Hepatocyte (in vitro differentiated cells): ENCODE measurements at regions not wholly inside any gene's neighbourhood (a gene's known extent, or its start where the extent isn't known, plus 50 kb on each side); places are given as distances from the start of the nearest gene placed in this dataset.

Experiments
- DNase-seq: peaks from one replicate; pipeline ENCODE4 v3.0.0-alpha.2; 2016; ENCODE audit warnings: low spot score
- H2AFZ ChIP-seq: fragments of 200-600 bp; sonication (generic); 2 replicates; pipeline ENCODE4 v1.6.0; 2016; ENCODE audit warnings: antibody characterized with exemption, mild to moderate bottlenecking
- H3K27ac ChIP-seq: fragments of 200-600 bp; sonication (generic); 2 replicates; pipeline ENCODE4 v1.5.1; 2016; ENCODE audit warnings: mild to moderate bottlenecking
- H3K27me3 ChIP-seq: fragments of 200-600 bp; sonication (generic); 2 replicates; pipeline ENCODE4 v1.6.1; 2016
- H3K36me3 ChIP-seq: fragments of 200-600 bp; sonication (generic); replicated peaks from 2 replicates; pipeline ENCODE4 v1.5.1; 2016; ENCODE audit warnings: low read depth; ENCODE audit not compliant: insufficient read depth
- H3K4me1 ChIP-seq: fragments of 200-600 bp; sonication (generic); 2 replicates; pipeline ENCODE4 v1.5.1; 2016; ENCODE audit warnings: mild to moderate bottlenecking, moderate library complexity; ENCODE audit not compliant: insufficient read depth
- H3K4me2 ChIP-seq: fragments of 200-600 bp; sonication (generic); 2 replicates; pipeline ENCODE4 v1.6.0; 2016
- H3K4me3 ChIP-seq: fragments of 200-600 bp; sonication (generic); 2 replicates; pipeline ENCODE4 v1.5.1; 2016; ENCODE audit warnings: mild to moderate bottlenecking
- H3K79me2 ChIP-seq: fragments of 200-600 bp; sonication (generic); 2 replicates; pipeline ENCODE4 v1.6.0; 2017; ENCODE audit warnings: mild to moderate bottlenecking
- H3K9me2 ChIP-seq: fragments of 200-600 bp; sonication (generic); replicated peaks from 2 replicates; pipeline ENCODE4 v1.6.0; 2017; ENCODE audit warnings: mild to moderate bottlenecking; ENCODE audit not compliant: insufficient read depth
- H3K9me3 ChIP-seq: fragments of 200-600 bp; sonication (generic); 2 replicates; pipeline ENCODE4 v1.5.1; 2016; ENCODE audit warnings: low read depth, mild to moderate bottlenecking
- H4K20me1 ChIP-seq: fragments of 200-600 bp; sonication (generic); 2 replicates; pipeline ENCODE4 v1.6.0; 2016; ENCODE audit warnings: mild to moderate bottlenecking; ENCODE audit not compliant: insufficient read depth, poor library complexity, severe bottlenecking
- CTCF ChIP-seq: fragments of 200-600 bp; sonication (generic); IDR thresholded peaks from 2 replicates; pipeline ENCODE4 v1.5.1; 2016; ENCODE audit warnings: antibody characterized with exemption, mild to moderate bottlenecking; ENCODE audit not compliant: poor library complexity
- EZH2 ChIP-seq: fragments of 200-600 bp; sonication (generic); IDR thresholded peaks from 2 replicates; pipeline ENCODE4 v1.6.1; 2016; ENCODE audit warnings: antibody characterized with exemption, mild to moderate bottlenecking, borderline replicate concordance
- EZH2phosphoT487 ChIP-seq: fragments of 200-600 bp; sonication (generic); IDR thresholded peaks from one replicate; pipeline ENCODE4 v1.6.1; 2018; ENCODE audit warnings: antibody characterized with exemption, mild to moderate bottlenecking, low read depth, moderate library complexity; ENCODE audit not compliant: unreplicated experiment, severe bottlenecking
- WGBS: methylation state at CpG from one replicate; pipeline ENCODE4 v1.1.6; 2016; ENCODE audit warnings: low lambda C conversion rate; ENCODE audit errors: missing lambda C conversion rate; 5-methylcytosine and 5-hydroxymethylcytosine counted together

- Histone ChIP-seq H3K4me3 (no peak overlapping the region), H3K27ac (no peak overlapping the region), H3K9me2 (no peaks in the 10 kb centered on the region), H3K4me2 (no peak overlapping the region), H2AFZ (no peak overlapping the region), H3K9me3 (no peaks in the 10 kb centered on the region), H3K79me2 (no peaks in the 10 kb centered on the region), H3K36me3 (no peaks in the 10 kb centered on the region), H3K4me1 (peaks cover 10% of the 10 kb centered on the region), H4K20me1 (no peaks in the 10 kb centered on the region), H3K27me3 (no peaks in the 10 kb centered on the region)
- DNase-seq = no peak
- WGBS = 27% methylated on average over 1 of the region's 1 CpG
- TF ChIP-seq EZH2 (no peak), CTCF (no peak), EZH2phosphoT487 (no peak)
Observed at GRCh38 chr6:105790635-105791034, 295.5 kb upstream of the PRDM1 start.

- no peaks in the 10 kb centered on the region for H3K9me3 ChIP-seq
- no peaks in the 10 kb centered on the region for H4K20me1 ChIP-seq
- no peaks in the 10 kb centered on the region for H3K27me3 ChIP-seq
- H3K4me1 ChIP-seq = peaks cover 6% of the 10 kb centered on the region
- TF ChIP-seq EZH2phosphoT487 (no peak), CTCF (no peak), EZH2 (no peak)
- no peak overlapping the region for H2AFZ ChIP-seq
- 78% methylated on average over 2 of the region's 2 CpGs for WGBS
- no peaks in the 10 kb centered on the region for H3K36me3 ChIP-seq
- no peak overlapping the region for H3K27ac ChIP-seq
- H3K79me2 ChIP-seq = no peaks in the 10 kb centered on the region
- no peak overlapping the region for H3K4me3 ChIP-seq
- H3K4me2 ChIP-seq = no peak overlapping the region
- no peak for DNase-seq
- H3K9me2 ChIP-seq = no peaks in the 10 kb centered on the region
Observed at GRCh38 chr6:105789935-105790334, 296.2 kb upstream of the PRDM1 start.

- no peak overlapping the region for H3K4me3 ChIP-seq
- no peaks in the 10 kb centered on the region for H3K79me2 ChIP-seq
- no peaks in the 10 kb centered on the region for H3K9me3 ChIP-seq
- H3K4me1 ChIP-seq = peaks cover 6% of the 10 kb centered on the region
- no peak overlapping the region for H3K27ac ChIP-seq
- no peak for TF ChIP-seq EZH2
- no peak for TF ChIP-seq CTCF
- TF ChIP-seq EZH2phosphoT487 = no peak
- H3K36me3 ChIP-seq = no peaks in the 10 kb centered on the region
- no peak for DNase-seq
- no peak overlapping the region for H2AFZ ChIP-seq
- H3K4me2 ChIP-seq = no peak overlapping the region
- no peaks in the 10 kb centered on the region for H4K20me1 ChIP-seq
- WGBS = 95% methylated on average over 5 of the region's 5 CpGs
- no peaks in the 10 kb centered on the region for H3K27me3 ChIP-seq
- no peaks in the 10 kb centered on the region for H3K9me2 ChIP-seq
Observed at GRCh38 chr6:105787747-105788146, 298.4 kb upstream of the PRDM1 start.
